HG03521 (cell line): ENCODE measurements at regions not wholly inside any gene's neighbourhood (a gene's known extent, or its start where the extent isn't known, plus 50 kb on each side); places are given as distances from the start of the nearest gene placed in this dataset.

Source experiments
- ATAC-seq: cut with Tn5 transposase; IDR thresholded peaks from one replicate; pipeline ENCODE4 v1.9.1; 2021; ENCODE audit warnings: mild to moderate bottlenecking, moderate library complexity; ENCODE audit not compliant: unreplicated experiment

- ATAC-seq, result no peak
Measured at GRCh38 chr11:119783466-119784400, 54.7 kb upstream of the NECTIN1 start.

- ATAC-seq, result no peak
Measured at GRCh38 chr11:119782739-119783072, 53.7 kb upstream of the NECTIN1 start.

- ATAC-seq, result no peak
Measured at GRCh38 chr11:119782006-119782738, 53.2 kb upstream of the NECTIN1 start.

GRCh38 chr11:119780222-119780953, 51.4 kb upstream of the NECTIN1 start:
- ATAC-seq, result no peak

GRCh38 chr11:119779195-119780071, 50.4 kb upstream of the NECTIN1 start:
- no peak for ATAC-seq
